ENCODE measurements at regions not wholly inside any gene's neighbourhood (a gene's known extent, or its start where the extent isn't known, plus 50 kb on each side); places are given as distances from the start of the nearest gene placed in this dataset.

DNA sequence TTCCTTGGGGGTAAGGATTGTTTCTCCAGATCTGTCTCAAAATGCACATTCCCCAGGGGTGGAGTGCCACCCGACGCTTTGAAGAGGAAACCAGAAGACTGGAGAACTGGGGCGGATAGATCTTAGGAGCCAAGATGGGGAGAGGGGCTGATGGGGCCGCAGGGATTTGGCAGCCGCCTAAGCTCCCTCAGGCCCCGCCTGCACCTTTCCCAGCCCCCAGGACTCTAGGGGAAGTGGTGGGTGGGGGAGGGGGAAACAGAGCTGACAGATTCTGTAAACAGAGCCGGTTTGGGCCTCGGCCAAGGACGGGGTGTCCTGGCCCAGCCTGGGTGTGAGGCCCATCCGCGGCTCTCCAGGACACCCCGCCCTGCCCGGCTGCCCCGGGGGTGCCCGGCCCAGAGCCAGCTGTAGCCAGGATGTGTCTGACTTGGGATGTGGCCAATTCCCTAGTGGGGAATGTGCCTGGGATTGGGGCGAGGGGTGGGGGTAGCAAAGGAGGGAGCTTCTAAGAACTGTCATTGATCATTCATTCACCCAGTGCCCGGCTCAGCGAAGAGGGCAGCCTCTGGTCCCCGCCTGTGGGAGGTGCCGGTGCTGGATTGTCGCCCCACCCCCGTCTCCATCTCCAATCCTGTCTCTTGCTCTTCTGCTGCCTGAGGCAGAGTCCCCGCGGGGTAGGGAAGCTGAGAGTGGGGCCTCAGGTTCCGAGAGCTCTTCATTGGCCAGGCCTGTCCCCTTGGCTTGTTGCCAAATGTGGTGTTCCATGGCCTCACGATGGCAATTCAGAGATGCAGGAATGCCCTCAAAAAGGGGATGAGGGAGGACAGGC lies 54.8 kb upstream of the CDKN2AIPNL start (continued):
- TF ChIP-seq, protein P1, sequence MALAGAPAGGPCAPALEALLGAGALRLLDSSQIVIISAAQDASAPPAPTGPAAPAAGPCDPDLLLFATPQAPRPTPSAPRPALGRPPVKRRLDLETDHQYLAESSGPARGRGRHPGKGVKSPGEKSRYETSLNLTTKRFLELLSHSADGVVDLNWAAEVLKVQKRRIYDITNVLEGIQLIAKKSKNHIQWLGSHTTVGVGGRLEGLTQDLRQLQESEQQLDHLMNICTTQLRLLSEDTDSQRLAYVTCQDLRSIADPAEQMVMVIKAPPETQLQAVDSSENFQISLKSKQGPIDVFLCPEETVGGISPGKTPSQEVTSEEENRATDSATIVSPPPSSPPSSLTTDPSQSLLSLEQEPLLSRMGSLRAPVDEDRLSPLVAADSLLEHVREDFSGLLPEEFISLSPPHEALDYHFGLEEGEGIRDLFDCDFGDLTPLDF (CRISPR knock-in tag; IDR thresholded peaks at IDR 0.05), result no peak
- TF ChIP-seq, protein P2, sequence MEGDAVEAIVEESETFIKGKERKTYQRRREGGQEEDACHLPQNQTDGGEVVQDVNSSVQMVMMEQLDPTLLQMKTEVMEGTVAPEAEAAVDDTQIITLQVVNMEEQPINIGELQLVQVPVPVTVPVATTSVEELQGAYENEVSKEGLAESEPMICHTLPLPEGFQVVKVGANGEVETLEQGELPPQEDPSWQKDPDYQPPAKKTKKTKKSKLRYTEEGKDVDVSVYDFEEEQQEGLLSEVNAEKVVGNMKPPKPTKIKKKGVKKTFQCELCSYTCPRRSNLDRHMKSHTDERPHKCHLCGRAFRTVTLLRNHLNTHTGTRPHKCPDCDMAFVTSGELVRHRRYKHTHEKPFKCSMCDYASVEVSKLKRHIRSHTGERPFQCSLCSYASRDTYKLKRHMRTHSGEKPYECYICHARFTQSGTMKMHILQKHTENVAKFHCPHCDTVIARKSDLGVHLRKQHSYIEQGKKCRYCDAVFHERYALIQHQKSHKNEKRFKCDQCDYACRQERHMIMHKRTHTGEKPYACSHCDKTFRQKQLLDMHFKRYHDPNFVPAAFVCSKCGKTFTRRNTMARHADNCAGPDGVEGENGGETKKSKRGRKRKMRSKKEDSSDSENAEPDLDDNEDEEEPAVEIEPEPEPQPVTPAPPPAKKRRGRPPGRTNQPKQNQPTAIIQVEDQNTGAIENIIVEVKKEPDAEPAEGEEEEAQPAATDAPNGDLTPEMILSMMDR (IDR thresholded peaks at IDR 0.05 in 2 of 3, conservative IDR thresholded peaks at IDR 0.05 in 1 of 3; ENCODE audit: insufficient read depth in 2 of 3, low read depth in 1 of 3, low read length in 3 of 3), result no peak
- TF ChIP-seq, protein P3, sequence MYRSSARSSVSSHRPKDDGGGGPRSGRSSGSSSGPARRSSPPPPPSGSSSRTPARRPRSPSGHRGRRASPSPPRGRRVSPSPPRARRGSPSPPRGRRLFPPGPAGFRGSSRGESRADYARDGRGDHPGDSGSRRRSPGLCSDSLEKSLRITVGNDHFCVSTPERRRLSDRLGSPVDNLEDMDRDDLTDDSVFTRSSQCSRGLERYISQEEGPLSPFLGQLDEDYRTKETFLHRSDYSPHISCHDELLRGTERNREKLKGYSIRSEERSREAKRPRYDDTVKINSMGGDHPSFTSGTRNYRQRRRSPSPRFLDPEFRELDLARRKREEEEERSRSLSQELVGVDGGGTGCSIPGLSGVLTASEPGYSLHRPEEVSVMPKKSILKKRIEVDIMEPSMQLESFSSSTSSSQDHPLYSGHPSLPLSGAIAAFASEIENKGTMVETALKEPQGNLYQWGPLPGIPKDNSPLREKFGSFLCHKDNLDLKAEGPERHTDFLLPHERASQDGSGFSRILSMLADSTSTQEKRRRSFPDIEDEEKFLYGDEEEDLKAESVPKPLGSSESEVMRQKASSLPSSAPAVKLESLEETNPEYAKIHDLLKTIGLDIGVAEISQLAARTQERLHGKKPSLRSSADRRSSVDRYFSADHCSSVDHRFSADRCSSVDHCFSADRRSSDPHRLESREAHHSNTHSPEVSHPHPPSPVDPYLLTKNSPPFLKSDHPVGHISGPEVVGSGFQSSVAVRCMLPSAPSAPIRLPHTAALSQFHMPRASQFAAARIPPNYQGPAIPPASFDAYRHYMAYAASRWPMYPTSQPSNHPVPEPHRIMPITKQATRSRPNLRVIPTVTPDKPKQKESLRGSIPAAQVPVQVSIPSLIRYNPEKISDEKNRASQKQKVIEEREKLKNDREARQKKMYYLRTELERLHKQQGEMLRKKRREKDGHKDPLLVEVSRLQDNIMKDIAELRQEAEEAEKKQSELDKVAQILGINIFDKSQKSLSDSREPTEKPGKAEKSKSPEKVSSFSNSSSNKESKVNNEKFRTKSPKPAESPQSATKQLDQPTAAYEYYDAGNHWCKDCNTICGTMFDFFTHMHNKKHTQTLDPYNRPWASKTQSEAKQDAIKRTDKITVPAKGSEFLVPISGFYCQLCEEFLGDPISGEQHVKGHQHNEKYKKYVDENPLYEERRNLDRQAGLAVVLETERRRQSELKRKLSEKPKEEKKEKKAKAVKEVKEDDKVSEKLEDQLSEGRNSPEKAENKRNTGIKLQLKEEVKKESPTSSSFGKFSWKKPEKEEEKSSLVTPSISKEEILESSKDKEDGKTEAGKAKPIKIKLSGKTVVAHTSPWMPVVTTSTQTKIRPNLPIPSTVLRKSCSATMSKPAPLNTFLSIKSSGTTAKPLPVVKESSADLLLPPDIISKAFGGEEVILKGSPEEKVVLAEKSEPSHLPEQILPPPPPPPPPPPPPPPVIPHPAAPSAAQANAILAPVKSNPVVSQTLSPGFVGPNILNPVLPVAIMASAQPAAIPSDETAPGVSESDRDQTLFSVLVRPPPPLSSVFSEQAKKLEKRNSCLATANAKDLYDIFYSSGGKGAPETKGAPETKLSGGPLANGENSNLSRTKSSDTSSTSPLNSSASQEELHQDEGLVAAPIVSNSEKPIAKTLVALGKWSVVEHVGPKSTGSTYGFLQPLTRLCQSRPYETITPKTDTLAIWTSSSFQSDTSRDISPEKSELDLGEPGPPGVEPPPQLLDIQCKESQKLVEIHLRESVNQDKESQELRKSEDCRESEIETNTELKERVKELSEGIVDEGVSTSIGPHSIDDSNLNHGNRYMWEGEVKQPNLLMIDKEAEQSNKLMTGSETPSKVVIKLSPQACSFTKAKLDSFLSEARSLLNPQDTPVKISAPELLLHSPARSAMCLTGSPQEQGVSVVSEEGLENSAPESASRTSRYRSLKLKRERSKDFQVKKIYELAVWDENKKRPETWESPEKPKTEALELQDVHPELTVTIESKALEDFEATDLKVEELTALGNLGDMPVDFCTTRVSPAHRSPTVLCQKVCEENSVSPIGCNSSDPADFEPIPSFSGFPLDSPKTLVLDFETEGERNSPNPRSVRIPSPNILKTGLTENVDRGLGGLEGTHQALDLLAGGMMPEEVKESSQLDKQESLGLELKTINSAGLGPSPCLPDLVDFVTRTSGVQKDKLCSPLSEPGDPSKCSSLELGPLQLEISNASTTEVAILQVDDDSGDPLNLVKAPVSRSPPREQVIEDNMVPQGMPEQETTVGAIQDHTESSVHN (IDR thresholded peaks at IDR 0.05; ENCODE audit: borderline replicate concordance in 1 of 2, low read depth in 1 of 2), result no peak
- TF ChIP-seq, protein P4, sequence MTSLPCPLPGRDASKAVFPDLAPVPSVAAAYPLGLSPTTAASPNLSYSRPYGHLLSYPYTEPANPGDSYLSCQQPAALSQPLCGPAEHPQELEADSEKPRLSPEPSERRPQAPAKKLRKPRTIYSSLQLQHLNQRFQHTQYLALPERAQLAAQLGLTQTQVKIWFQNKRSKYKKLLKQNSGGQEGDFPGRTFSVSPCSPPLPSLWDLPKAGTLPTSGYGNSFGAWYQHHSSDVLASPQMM (CRISPR knock-in tag; IDR thresholded peaks at IDR 0.05), result no peak
- no peak for TF ChIP-seq ZNF274 (IDR thresholded peaks at IDR 0.05; ENCODE audit: borderline replicate concordance, low read depth, low read length)
- no peak for TF ChIP-seq ZFP30 (CRISPR knock-in tag; IDR thresholded peaks at IDR 0.05; ENCODE audit: borderline replicate concordance)
- TF ChIP-seq, protein P5, sequence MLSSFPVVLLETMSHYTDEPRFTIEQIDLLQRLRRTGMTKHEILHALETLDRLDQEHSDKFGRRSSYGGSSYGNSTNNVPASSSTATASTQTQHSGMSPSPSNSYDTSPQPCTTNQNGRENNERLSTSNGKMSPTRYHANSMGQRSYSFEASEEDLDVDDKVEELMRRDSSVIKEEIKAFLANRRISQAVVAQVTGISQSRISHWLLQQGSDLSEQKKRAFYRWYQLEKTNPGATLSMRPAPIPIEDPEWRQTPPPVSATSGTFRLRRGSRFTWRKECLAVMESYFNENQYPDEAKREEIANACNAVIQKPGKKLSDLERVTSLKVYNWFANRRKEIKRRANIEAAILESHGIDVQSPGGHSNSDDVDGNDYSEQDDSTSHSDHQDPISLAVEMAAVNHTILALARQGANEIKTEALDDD (IDR thresholded peaks at IDR 0.05), result no peak
- TF ChIP-seq SNRNP70 (optimal IDR thresholded peaks at IDR 0.05; ENCODE audit: low read depth, low read length), result no peak
- TF ChIP-seq STAT5A (IDR thresholded peaks at IDR 0.05; ENCODE audit: borderline replicate concordance, low read length), result no peak
- TF ChIP-seq PRPF4 (IDR thresholded peaks at IDR 0.05; ENCODE audit: insufficient read depth, low read depth, low read length, poor library complexity, severe bottlenecking), result no peak
- no peak for TF ChIP-seq POLR2AphosphoS5 (IDR thresholded peaks at IDR 0.05; ENCODE audit: control insufficient read depth, insufficient read depth, low read depth, low read length)

All from K562 (cell line).